Muscle layer of duodenum (tissue), 2 donors: ENCODE measurements at regions not wholly inside any gene's neighbourhood (a gene's known extent, or its start where the extent isn't known, plus 50 kb on each side); places are given as distances from the start of the nearest gene placed in this dataset.

ENCODE experiments used
- H3K27ac ChIP-seq: one replicate; pipeline ENCODE4 v1.7.0; 2013; ENCODE audit warnings: mild to moderate bottlenecking, low read length
- H3K27me3 ChIP-seq: one replicate; pipeline ENCODE4 v1.7.0; 2013; ENCODE audit warnings: low read depth, mild to moderate bottlenecking, control low read depth, low read length
- H3K36me3 ChIP-seq, 2 donors: one replicate each; pipeline ENCODE4 v1.7.0; 2013; ENCODE audit warnings: low read length in 2 of 2, control low read depth in 1 of 2, mild to moderate bottlenecking in 1 of 2; ENCODE audit not compliant: insufficient read depth in 2 of 2, control insufficient read depth in 1 of 2
- H3K4me1 ChIP-seq, 2 donors: one replicate each; pipeline ENCODE4 v1.7.0; 2013; ENCODE audit warnings: low read length in 2 of 2, mild to moderate bottlenecking in 2 of 2, control low read depth in 1 of 2, moderate library complexity in 1 of 2; ENCODE audit not compliant: insufficient read depth in 2 of 2, control insufficient read depth in 1 of 2
- H3K4me3 ChIP-seq, 2 donors: one replicate each; pipeline ENCODE4 v1.7.0; 2013; ENCODE audit warnings: low read length in 2 of 2, low read depth in 1 of 2, mild to moderate bottlenecking in 1 of 2
- H3K9me3 ChIP-seq, 2 donors: one replicate each; pipeline ENCODE4 v1.7.0; 2013; ENCODE audit warnings: low read length in 2 of 2, control low read depth in 1 of 2, mild to moderate bottlenecking in 1 of 2; ENCODE audit not compliant: control insufficient read depth in 1 of 2
- donor health status: healthy.

DNA sequence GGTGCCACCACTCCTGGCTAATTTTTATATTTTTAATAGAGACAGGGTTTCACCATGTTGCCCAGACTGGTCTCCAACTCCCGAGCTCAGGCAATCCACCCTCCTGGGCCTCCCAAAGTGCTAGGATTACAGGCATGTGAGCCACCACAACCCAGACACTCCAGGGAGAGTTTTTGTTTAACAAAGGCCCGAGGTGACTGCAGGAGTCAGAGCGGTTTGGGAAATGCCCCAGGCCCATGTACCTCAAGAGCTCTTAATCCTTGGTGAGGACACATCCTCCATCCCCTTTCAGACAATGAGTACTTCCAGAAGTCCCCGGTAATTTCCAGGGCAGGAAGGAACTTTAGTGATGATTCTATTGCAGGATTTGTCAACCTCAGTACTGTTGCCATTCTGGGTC is 176.0 kb downstream of the ESRRB start:
- H3K27ac ChIP-seq = no peak overlapping the region
- H3K4me3 ChIP-seq = no peak overlapping the region
- H3K36me3 ChIP-seq = no peaks in the 10 kb centered on the region
- no peaks in the 10 kb centered on the region for H3K9me3 ChIP-seq
- H3K27me3 ChIP-seq = no peaks in the 10 kb centered on the region
- H3K4me1 ChIP-seq = no peaks in the 10 kb centered on the region

DNA sequence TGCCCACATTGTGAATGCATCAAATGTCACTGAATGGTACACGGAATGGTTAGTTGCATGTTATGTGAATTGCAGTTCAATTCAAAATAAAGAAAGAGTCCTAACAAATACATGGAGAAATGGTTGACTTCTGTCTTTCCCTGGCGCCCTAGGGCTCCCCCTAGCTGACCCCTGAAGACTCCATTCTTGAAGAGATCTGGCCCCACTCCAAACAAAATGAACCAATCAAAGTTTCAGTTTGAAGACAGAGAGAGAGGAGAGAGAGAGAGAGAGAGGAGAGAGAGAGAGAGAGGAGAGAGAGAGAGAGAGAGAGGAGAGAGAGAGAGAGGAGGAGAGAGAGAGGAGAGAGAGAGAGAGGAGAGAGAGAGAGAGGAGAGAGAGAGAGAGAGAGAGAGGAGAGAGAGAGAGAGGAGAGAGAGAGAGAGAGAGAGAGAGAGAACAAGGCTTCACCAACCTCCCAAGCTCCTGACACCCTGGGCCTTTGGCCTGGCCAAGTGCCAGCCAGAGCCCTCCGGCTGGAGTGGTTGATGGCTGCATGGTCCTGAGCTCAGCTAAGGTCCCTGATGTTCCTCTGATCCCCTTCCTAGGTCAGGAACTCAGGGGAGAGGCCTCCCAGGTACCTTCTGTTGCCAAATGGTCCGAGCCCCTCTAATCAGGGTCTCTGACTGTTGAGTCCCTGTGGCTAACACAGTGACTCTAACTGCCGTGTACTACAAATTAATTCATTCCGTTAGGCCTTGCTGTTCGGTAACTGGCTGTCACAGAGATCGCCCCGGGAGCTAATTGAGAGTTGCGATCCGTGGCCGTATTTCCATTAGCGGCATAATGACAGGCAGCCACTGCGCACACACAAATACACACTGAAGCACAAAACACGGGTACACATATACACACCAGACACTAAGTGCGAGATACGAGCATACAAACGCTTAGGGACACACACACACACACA is 188.8 kb downstream of the ESRRB start:
- no peak overlapping the region for H3K4me3 ChIP-seq
- H3K27ac ChIP-seq = no peak overlapping the region
- H3K4me1 ChIP-seq = no peaks in the 10 kb centered on the region
- no peaks in the 10 kb centered on the region for H3K36me3 ChIP-seq
- H3K9me3 ChIP-seq = no peaks in the 10 kb centered on the region
- H3K27me3 ChIP-seq = no peaks in the 10 kb centered on the region

DNA sequence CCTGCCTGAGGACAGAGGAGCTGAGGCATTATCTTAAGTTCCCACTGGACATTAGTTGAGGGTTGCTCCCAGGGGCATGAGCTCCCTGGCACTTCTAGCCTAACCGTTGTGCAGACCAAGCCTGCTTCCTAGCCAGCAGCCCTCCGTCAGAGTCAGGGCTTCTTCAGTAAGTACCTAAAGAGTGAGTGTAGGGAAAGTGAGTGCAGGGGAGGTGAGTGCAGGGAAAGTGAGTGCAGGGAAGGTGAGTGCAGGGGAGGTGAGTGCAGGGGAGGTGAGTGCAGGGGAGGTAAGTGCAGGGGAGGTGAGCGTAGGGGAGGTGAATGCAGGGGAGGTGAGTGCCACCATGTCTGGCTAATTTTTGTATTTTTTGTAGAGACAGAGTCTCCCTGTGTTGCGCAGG is 190.5 kb downstream of the ESRRB start:
- Histone ChIP-seq H3K9me3 (no peaks in the 10 kb centered on the region), H3K4me3 (no peak overlapping the region), H3K27ac (no peak overlapping the region), H3K27me3 (no peaks in the 10 kb centered on the region), H3K36me3 (no peaks in the 10 kb centered on the region), H3K4me1 (no peaks in the 10 kb centered on the region)

DNA sequence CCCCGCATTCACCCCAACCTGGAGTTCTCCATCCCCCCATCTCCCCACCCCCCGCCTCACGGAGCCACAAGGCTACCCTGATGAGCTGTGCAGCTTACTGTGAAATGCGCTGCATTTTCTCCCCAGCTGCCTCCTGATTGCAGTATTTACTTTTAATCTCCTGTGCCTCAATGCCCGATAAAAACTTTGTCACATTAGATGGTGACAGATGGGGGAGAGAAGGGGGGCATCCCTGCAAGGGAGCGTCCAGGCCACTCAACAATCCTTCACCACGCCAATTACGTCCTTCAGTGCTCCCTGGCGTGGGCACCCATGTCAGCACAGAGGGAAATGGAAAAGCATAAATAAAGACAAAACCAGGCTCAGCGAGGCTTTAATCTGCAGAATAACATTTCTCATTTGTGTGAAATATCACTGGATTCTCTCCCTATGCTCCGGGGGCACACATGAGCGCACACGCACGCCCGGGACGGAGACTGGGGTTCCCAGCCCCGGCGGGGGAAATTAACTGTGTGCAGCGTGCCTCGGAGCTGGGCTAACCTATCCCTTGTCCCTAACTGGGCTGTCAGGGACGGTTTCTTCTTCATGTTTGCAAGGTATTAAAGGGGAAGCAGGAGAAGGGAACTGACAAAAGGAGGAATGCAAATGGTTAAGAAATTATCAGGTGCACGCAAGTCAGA is 186.7 kb upstream of the VASH1 start:
- Histone ChIP-seq H3K36me3 (no peaks in the 10 kb centered on the region), H3K4me3 (no peak overlapping the region), H3K4me1 (peaks cover 0 to 9% of the 10 kb centered on the region in 2 donors), H3K27me3 (no peaks in the 10 kb centered on the region), H3K9me3 (no peaks in the 10 kb centered on the region), H3K27ac (no peak overlapping the region)

DNA sequence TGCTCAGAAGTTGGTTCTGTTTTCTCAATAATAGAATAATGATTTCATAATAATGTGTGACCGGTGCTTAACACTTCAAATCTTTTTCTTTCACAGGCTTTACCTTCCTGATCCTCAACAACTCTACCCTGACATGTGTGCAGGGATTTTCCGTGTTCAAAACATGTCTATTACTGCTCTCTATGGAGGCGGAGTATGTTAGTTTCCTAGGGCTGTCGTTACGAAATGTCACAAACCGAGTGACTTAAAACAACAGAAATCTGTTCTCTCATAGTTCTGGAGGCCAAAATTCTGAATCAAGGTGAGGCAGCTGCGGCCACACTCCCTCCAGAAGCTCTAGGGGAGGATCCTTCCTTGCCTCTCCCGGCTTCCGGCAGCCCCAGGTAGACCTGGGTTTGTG is 186.2 kb upstream of the VASH1 start:
- Histone ChIP-seq H3K4me3 (no peak overlapping the region), H3K27me3 (no peaks in the 10 kb centered on the region), H3K4me1 (peaks cover 0 to 9% of the 10 kb centered on the region in 2 donors), H3K36me3 (no peaks in the 10 kb centered on the region), H3K27ac (no peak overlapping the region), H3K9me3 (no peaks in the 10 kb centered on the region)

DNA sequence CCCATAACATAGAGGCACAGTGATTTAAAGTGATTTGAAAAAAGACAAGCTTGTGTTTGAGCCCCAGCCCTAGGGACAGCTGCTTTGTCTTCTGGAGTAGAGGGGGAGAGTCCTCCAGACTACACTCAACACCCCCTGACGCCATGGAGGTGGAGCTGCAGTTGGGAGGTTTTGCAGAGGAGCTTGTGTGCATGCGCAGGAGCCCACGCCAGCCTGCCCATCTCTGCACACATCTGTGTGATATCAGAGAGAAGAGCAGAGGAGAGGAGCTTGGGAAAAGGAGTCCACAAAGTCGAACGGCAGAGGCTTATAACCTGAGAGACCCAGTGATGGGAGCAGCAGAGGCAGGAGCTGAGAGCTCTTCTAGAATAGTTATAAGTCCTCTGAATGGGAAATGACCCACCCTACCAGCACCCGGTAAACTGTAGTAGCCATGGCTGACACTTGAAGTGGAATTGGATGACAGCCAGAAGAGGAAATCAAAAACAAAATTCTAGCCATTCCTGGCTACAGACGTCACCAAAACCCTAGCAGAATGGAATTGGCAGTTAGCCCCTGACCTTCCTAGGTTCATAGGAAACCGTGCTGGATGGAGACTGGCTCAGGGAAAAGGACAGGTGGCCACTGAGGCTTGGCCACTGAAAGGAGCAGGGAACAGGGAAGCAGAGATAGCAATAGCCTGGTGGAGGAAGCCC is 185.1 kb upstream of the VASH1 start:
- Histone ChIP-seq H3K27ac (no peak overlapping the region), H3K4me3 (no peak overlapping the region), H3K36me3 (no peaks in the 10 kb centered on the region), H3K27me3 (no peaks in the 10 kb centered on the region), H3K4me1 (peaks cover 0 to 9% of the 10 kb centered on the region in 2 donors), H3K9me3 (no peaks in the 10 kb centered on the region)

DNA sequence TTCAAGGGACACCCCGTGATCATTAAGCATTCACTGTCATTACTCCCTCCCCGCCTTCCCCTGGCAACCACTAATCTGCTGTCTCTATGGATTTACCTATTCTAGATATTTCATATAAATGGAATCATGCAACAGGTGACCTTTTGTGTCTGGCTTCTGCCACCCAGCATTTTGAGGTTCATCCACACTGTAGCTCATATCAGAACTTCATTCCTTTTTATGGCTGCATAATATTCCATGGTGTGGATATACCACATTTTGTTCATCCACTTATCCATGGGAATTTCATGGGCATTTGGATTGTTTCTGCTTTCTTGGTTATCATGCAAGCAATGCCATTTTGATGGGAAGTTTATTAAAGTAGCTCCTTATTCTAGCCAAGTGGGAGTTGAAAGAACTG is 184.2 kb upstream of the VASH1 start:
- Histone ChIP-seq H3K36me3 (no peaks in the 10 kb centered on the region), H3K9me3 (no peaks in the 10 kb centered on the region), H3K4me3 (no peak overlapping the region), H3K27ac (no peak overlapping the region), H3K4me1 (peaks cover 0 to 9% of the 10 kb centered on the region in 2 donors), H3K27me3 (no peaks in the 10 kb centered on the region)

DNA sequence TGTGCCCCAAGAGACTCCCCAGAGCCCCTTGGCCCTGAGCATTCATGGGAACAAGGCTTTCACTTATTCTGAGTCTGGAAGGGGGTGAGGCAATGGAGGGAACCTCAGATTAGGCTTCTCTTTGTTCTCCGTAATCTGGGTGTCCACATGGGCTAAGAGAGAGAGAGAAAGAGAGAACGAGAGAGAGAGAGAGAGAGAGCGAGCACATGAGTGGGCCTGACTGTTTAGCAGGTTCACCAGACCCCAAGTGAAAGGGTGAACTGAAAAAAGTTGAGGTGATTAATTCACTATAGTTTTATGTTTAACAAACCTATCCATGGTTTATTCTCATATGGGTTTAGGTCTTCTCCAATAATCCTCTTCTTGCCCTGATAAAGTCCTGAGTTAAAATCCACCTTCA is 183.4 kb upstream of the VASH1 start:
- no peak overlapping the region for H3K27ac ChIP-seq
- H3K9me3 ChIP-seq = no peaks in the 10 kb centered on the region
- H3K4me3 ChIP-seq = no peak overlapping the region
- no peaks in the 10 kb centered on the region for H3K27me3 ChIP-seq
- peaks cover 0 to 9% of the 10 kb centered on the region in 2 donors for H3K4me1 ChIP-seq
- no peaks in the 10 kb centered on the region for H3K36me3 ChIP-seq

DNA sequence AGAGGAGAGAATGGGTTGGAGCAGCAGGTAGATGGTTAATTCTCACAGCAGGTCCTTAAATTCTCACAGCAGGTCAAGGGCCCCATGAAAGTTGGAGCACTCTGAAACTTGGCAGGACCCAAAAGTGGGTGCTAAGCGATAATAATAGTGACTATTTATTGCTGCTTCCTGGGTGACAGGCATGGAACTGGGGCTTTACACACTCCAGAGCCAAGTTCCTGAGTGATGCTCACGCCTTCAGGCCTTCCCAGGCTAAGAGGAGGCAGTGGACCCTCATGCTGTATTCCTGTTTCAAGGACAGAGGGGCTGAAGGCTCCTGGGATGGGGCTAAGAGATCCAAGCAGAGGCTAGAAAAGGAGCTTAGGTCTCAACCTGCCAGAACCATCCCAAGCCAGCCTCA is 180.9 kb upstream of the VASH1 start:
- Histone ChIP-seq H3K4me1 (peaks cover 0 to 16% of the 10 kb centered on the region in 2 donors), H3K36me3 (no peaks in the 10 kb centered on the region), H3K27ac (no peak overlapping the region), H3K4me3 (no peak overlapping the region), H3K27me3 (no peaks in the 10 kb centered on the region), H3K9me3 (no peaks in the 10 kb centered on the region)

DNA sequence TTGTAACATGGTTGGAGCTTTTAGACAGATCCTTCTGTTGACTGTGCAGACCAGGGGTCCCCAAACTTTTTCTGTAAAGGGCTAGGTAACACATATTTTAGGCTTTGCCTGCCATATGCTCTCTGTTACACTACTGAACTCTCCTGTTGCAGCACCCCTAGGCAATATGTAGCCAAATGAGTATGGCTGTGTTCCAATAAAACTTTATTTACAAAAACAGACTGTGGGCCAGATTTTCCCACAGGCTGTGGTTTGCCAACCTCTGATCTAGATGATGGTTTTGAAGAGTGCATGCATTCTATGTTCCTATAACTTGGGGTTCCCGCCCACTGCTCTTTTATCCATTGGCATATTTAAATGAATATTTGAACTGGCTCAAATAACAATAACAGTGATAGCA is 180.3 kb upstream of the VASH1 start:
- H3K36me3 ChIP-seq = no peaks in the 10 kb centered on the region
- no peak overlapping the region for H3K27ac ChIP-seq
- H3K4me1 ChIP-seq = peaks cover 0 to 15% of the 10 kb centered on the region in 2 donors
- H3K4me3 ChIP-seq = no peak overlapping the region
- H3K9me3 ChIP-seq = no peaks in the 10 kb centered on the region
- no peaks in the 10 kb centered on the region for H3K27me3 ChIP-seq

DNA sequence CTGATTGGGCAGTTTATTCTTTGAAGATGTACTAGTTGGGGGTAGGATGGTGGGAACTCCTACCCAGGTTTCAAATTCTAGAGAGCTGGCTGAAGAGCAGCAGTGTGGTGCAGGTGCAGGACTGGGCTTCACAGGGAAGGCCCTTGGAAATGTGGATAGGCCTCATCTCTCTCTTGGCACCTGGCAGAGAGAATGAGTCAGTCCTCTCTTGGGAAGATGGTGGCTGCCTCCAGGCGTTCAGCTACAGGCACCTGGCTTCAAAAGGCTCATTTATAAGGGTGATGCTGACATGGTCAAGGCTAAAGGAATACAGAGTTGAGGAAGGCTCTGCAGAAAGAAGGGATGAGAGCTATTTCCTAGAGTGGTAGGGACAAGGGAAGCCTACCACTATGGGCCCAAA is 179.7 kb upstream of the VASH1 start:
- no peak overlapping the region for H3K27ac ChIP-seq
- no peaks in the 10 kb centered on the region for H3K36me3 ChIP-seq
- no peak overlapping the region for H3K4me3 ChIP-seq
- H3K9me3 ChIP-seq = no peaks in the 10 kb centered on the region
- H3K27me3 ChIP-seq = no peaks in the 10 kb centered on the region
- peaks cover 0 to 9% of the 10 kb centered on the region in 2 donors for H3K4me1 ChIP-seq
